H9 (cell line): ENCODE measurements at regions not wholly inside any gene's neighbourhood (a gene's known extent, or its start where the extent isn't known, plus 50 kb on each side); places are given as distances from the start of the nearest gene placed in this dataset.

Source experiments
- DNase-seq: peaks from one replicate; pipeline ENCODE4 v3.0.0-alpha.2; 2017
- H2AFZ ChIP-seq: one replicate; pipeline ENCODE4 v1.6.1; 2013; ENCODE audit warnings: mild to moderate bottlenecking, low read length, control low read depth, moderate library complexity
- H2AK5ac ChIP-seq: 2 replicates; pipeline ENCODE4 v1.6.1; 2013; ENCODE audit warnings: low read length, control low read depth, mixed read lengths; ENCODE audit not compliant: insufficient read length
- H2BK120ac ChIP-seq: one replicate; pipeline ENCODE4 v1.6.1; 2013; ENCODE audit warnings: low read depth, mild to moderate bottlenecking, low read length, control low read depth, inconsistent platforms; ENCODE audit not compliant: poor library complexity, severe bottlenecking
- H2BK12ac ChIP-seq: 2 replicates; pipeline ENCODE4 v1.6.1; 2013; ENCODE audit warnings: low read length, control low read depth, mixed read lengths, low read depth; ENCODE audit not compliant: insufficient read length
- H2BK15ac ChIP-seq: 2 replicates; pipeline ENCODE4 v1.6.1; 2013; ENCODE audit warnings: low read depth, low read length, control low read depth
- H2BK20ac ChIP-seq: one replicate; pipeline ENCODE4 v1.6.1; 2013; ENCODE audit warnings: low read depth, mild to moderate bottlenecking, low read length, control low read depth, inconsistent platforms; ENCODE audit not compliant: poor library complexity, severe bottlenecking
- H2BK5ac ChIP-seq: 2 replicates; pipeline ENCODE4 v1.6.1; 2013; ENCODE audit warnings: low read length, control low read depth, mixed read lengths; ENCODE audit not compliant: insufficient read length
- H3K14ac ChIP-seq: 2 replicates; pipeline ENCODE4 v1.6.1; 2013; ENCODE audit warnings: low read length, control low read depth; ENCODE audit not compliant: insufficient read depth
- H3K18ac ChIP-seq: 2 replicates; pipeline ENCODE4 v1.6.1; 2013; ENCODE audit warnings: low read depth, mild to moderate bottlenecking, mixed read lengths, low read length, control low read depth; ENCODE audit not compliant: insufficient read length
- H3K23ac ChIP-seq: 2 replicates; pipeline ENCODE4 v1.6.1; 2013; ENCODE audit warnings: low read length, control low read depth, mixed read lengths, low read depth; ENCODE audit not compliant: insufficient read length
- H3K23me2 ChIP-seq: 2 replicates; pipeline ENCODE4 v1.6.1; 2013; ENCODE audit warnings: low read depth, mild to moderate bottlenecking, mixed read lengths, low read length, control low read depth; ENCODE audit not compliant: insufficient read length, poor library complexity, severe bottlenecking
- H3K27ac ChIP-seq: 2 replicates; pipeline ENCODE4 v1.5.1; 2013; ENCODE audit warnings: low read length, control low read depth, mixed read lengths, low read depth; ENCODE audit not compliant: insufficient read length
- H3K27me3 ChIP-seq: 2 replicates; pipeline ENCODE4 v1.6.1; 2013; ENCODE audit warnings: low read length, control low read depth, inconsistent platforms; ENCODE audit not compliant: insufficient read depth
- H3K4ac ChIP-seq: 2 replicates; pipeline ENCODE4 v1.6.1; 2013; ENCODE audit warnings: low read depth, mild to moderate bottlenecking, control low read depth, inconsistent platforms, low read length, moderate library complexity
- H3K4me1 ChIP-seq: 2 replicates; pipeline ENCODE4 v1.6.1; 2013; ENCODE audit warnings: low read length, control low read depth, inconsistent platforms; ENCODE audit not compliant: insufficient read depth
- H3K4me2 ChIP-seq: 2 replicates; pipeline ENCODE4 v1.6.1; 2013; ENCODE audit warnings: low read length, control low read depth, mixed read lengths; ENCODE audit not compliant: insufficient read length, insufficient read depth
- H3K56ac ChIP-seq: 2 replicates; pipeline ENCODE4 v1.6.1; 2013; ENCODE audit warnings: low read depth, mild to moderate bottlenecking, mixed read lengths, low read length, control low read depth; ENCODE audit not compliant: insufficient read length
- H3K79me1 ChIP-seq: 2 replicates; pipeline ENCODE4 v1.6.1; 2013; ENCODE audit warnings: low read depth, mild to moderate bottlenecking, moderate library complexity, low read length, control low read depth, inconsistent platforms; ENCODE audit not compliant: insufficient read depth, poor library complexity, severe bottlenecking
- H3K79me2 ChIP-seq: 2 replicates; pipeline ENCODE4 v1.6.1; 2013; ENCODE audit warnings: low read length, control low read depth, inconsistent platforms; ENCODE audit not compliant: insufficient read depth
- H3K9ac ChIP-seq: 2 replicates; pipeline ENCODE4 v1.6.1; 2013; ENCODE audit warnings: low read length, control low read depth, mixed read lengths; ENCODE audit not compliant: insufficient read length; ENCODE audit errors: extremely low read depth
- H3K9me3 ChIP-seq: one replicate; pipeline ENCODE4 v1.6.1; 2013; ENCODE audit warnings: low read depth, low read length, inconsistent platforms; ENCODE audit not compliant: control insufficient read depth
- H3T11ph ChIP-seq: one replicate; pipeline ENCODE4 v1.6.1; 2013; ENCODE audit warnings: mild to moderate bottlenecking, low read length, control low read depth, inconsistent platforms
- H4K20me1 ChIP-seq: one replicate; pipeline ENCODE4 v1.6.1; 2013; ENCODE audit not compliant: control insufficient read depth, insufficient read length, insufficient read depth
- H4K5ac ChIP-seq: 2 replicates; pipeline ENCODE4 v1.6.1; 2013; ENCODE audit warnings: low read depth, mild to moderate bottlenecking, mixed read lengths, low read length, control low read depth; ENCODE audit not compliant: insufficient read length
- H4K8ac ChIP-seq: replicated peaks from 2 replicates; pipeline ENCODE4 v1.6.1; 2013; ENCODE audit warnings: low read length, control low read depth, mixed read lengths, low read depth; ENCODE audit not compliant: insufficient read length
- H4K91ac ChIP-seq: 2 replicates; pipeline ENCODE4 v1.6.1; 2013; ENCODE audit warnings: low read depth, mild to moderate bottlenecking, moderate library complexity, mixed read lengths, low read length, control low read depth; ENCODE audit not compliant: insufficient read length
- H3K27ac Mint-ChIP-seq, 3 experiments: 2 replicates in 2 of 3; 3 replicates in 1 of 3; pipeline ENCODE4 v1.8.0; 2020 to 2021; ENCODE audit warnings: mixed read lengths in 3 of 3, mild to moderate bottlenecking in 1 of 3, moderate library complexity in 1 of 3
- H3K27me3 Mint-ChIP-seq: 2 replicates; pipeline ENCODE4 v1.8.0; 2021; ENCODE audit warnings: low read depth, mild to moderate bottlenecking, moderate library complexity, mixed read lengths
- H3K36me3 Mint-ChIP-seq, 3 experiments: 2 replicates in 2 of 3; 3 replicates in 1 of 3; pipeline ENCODE4 v1.8.0; 2020 to 2021; ENCODE audit warnings: low read depth in 3 of 3, mixed read lengths in 3 of 3; ENCODE audit not compliant: insufficient read depth in 1 of 3
- H3K4me1 Mint-ChIP-seq, 2 experiments: 2 replicates each; pipeline ENCODE4 v1.8.0; 2020; ENCODE audit warnings: mixed read lengths in 2 of 2
- H3K4me3 Mint-ChIP-seq, 2 experiments: 2 replicates in 1 of 2; 3 replicates in 1 of 2; pipeline ENCODE4 v1.8.0; 2020 to 2021; ENCODE audit warnings: mild to moderate bottlenecking in 2 of 2, mixed read lengths in 2 of 2, moderate library complexity in 1 of 2
- H3K9me3 Mint-ChIP-seq, 2 experiments: 2 replicates in 1 of 2; 3 replicates in 1 of 2; pipeline ENCODE4 v1.8.0; 2020; ENCODE audit warnings: mild to moderate bottlenecking in 2 of 2, mixed read lengths in 2 of 2, moderate library complexity in 1 of 2
- CTCF ChIP-seq: fragments of 200-600 bp; sonication (generic); conservative IDR thresholded peaks from 3 replicates; pipeline ENCODE4 v1.8.0; 2021; ENCODE audit warnings: antibody characterized with exemption, mild to moderate bottlenecking
- WGBS: extraction: QIAGEN DNeasy Blood & Tissue Kit; methylation state at CpG from one replicate; pipeline ENCODE4 v1.1.7; 2013; ENCODE audit warnings: missing lambda C conversion rate, low lambda C conversion rate, mixed read lengths; ENCODE audit not compliant: insufficient read length; ENCODE audit errors: extremely low coverage; 5-methylcytosine and 5-hydroxymethylcytosine counted together

- DNase-seq = no peak
- Histone ChIP-seq H2BK20ac (no peak overlapping the region), H3K4ac (no peak overlapping the region), H4K8ac (no peak overlapping the region), H3K4me2 (no peak overlapping the region), H3K27me3 (no peaks in the 10 kb centered on the region), H3K23ac (no peak overlapping the region), H2BK5ac (no peak overlapping the region), H3K4me1 (no peaks in the 10 kb centered on the region), H3K27ac (no peak overlapping the region), H3K9me3 (no peaks in the 10 kb centered on the region), H2BK120ac (no peak overlapping the region), H3K79me2 (no peaks in the 10 kb centered on the region), H3K14ac (no peak overlapping the region), H4K91ac (no peak overlapping the region), H3K9ac (no peak overlapping the region), H4K20me1 (peaks cover 4% of the 10 kb centered on the region), H3K56ac (no peak overlapping the region), H4K5ac (no peak overlapping the region), H3K18ac (no peak overlapping the region), H2AK5ac (no peak overlapping the region), H3T11ph (no peak overlapping the region), H3K23me2 (no peaks in the 10 kb centered on the region), H2BK12ac (no peak overlapping the region), H2AFZ (no peak overlapping the region), H2BK15ac (no peak overlapping the region), H3K79me1 (no peaks in the 10 kb centered on the region)
- no peak for TF ChIP-seq CTCF
- Mint-ChIP-seq H3K9me3 (no peaks in the 10 kb centered on the region), H3K4me3 (no peak overlapping the region), H3K36me3 (no peaks in the 10 kb centered on the region), H3K27me3 (no peaks in the 10 kb centered on the region), H3K27ac (no peak overlapping the region), H3K4me1 (0 out of 4 replicates have a peak, but pooled peaks cover 0 to 3% of the 10 kb centered on the region in 2 experiments)
- WGBS = no CpG with 5 or more reads among the region's 9 CpGs
These were observed 262.2 kb upstream of the CELF2 start for GRCh38 chr10:10755490-10755889.
